NB4 (cell line): ENCODE measurements at regions not wholly inside any gene's neighbourhood (a gene's known extent, or its start where the extent isn't known, plus 50 kb on each side); places are given as distances from the start of the nearest gene placed in this dataset.

Experiments
- CTCF ChIP-seq: IDR thresholded peaks from one replicate; pipeline ENCODE4 v1.5.1; 2012; ENCODE audit warnings: low read depth, low read length
- MAX ChIP-seq: IDR thresholded peaks from 2 replicates; pipeline ENCODE4 v1.6.1; 2011; ENCODE audit warnings: low read depth, low read length
- MYC ChIP-seq: IDR thresholded peaks from 2 replicates; pipeline ENCODE4 v1.6.1; 2011; ENCODE audit warnings: low read depth, low read length
- POLR2A ChIP-seq: IDR thresholded peaks from 2 replicates; pipeline ENCODE4 v1.6.1; 2011; ENCODE audit warnings: mild to moderate bottlenecking; ENCODE audit not compliant: insufficient read length; ENCODE audit errors: extremely low read depth

DNA sequence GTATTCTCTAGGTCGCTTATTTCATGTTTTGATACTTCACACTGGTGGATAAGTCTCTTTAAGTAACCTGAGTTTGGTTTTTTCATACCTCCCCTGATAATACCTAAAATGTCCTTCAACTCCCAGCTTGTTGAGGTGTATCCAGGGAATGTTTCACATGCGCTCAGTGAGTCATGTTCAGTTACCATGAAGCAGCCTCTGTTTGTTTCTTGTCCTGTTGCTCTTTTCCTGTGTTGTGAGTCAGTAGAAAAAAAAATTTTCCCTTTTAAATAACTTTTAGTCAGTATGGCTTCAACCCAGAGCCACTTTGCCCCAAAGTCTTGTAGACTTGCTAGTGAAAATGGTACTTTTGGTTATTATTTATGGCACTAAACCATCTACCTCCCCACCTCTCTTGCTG is 278.4 kb upstream of the ZPLD1 start:
- TF ChIP-seq CTCF (no peak), MYC (no peak), POLR2A (no peak), MAX (no peak)
